HG03558 (cell line): ENCODE measurements at regions not wholly inside any gene's neighbourhood (a gene's known extent, or its start where the extent isn't known, plus 50 kb on each side); places are given as distances from the start of the nearest gene placed in this dataset.

Source experiments
- ATAC-seq: cut with Tn5 transposase; IDR thresholded peaks from one replicate; pipeline ENCODE4 v1.9.1; 2021; ENCODE audit warnings: moderate number of reproducible peaks; ENCODE audit not compliant: unreplicated experiment; ENCODE audit errors: extremely low read depth

GRCh38 chr2:175234153-175234552 is 52.6 kb upstream of the ATP5MC3 start:
- ATAC-seq, result no peak

- no peak for ATAC-seq
Measured at GRCh38 chr2:175233135-175233719, 51.7 kb upstream of the ATP5MC3 start.
